ENCODE measurements at regions not wholly inside any gene's neighbourhood (a gene's known extent, or its start where the extent isn't known, plus 50 kb on each side); places are given as distances from the start of the nearest gene placed in this dataset.

- H4K20me1 ChIP-seq (ENCODE audit: control insufficient read depth, extremely low read depth, insufficient read depth, low read length): no peaks in the 10 kb centered on the region
- no peak overlapping the region for H2AFZ ChIP-seq (ENCODE audit: control insufficient read depth, low read length)
- H3K27ac ChIP-seq (ENCODE audit: control insufficient read depth, insufficient read depth, low read length): no peak overlapping the region
- H3K9me1 ChIP-seq (ENCODE audit: control insufficient read depth, extremely low read depth, insufficient read depth, low read length): no peaks in the 10 kb centered on the region
- H3K4me1 ChIP-seq (ENCODE audit: control insufficient read depth, extremely low read depth, insufficient read depth, low read length): no peaks in the 10 kb centered on the region
- no peak overlapping the region for H3K4me3 ChIP-seq (ENCODE audit: control insufficient read depth in 2 of 3, extremely low read depth in 1 of 3, insufficient read depth in 2 of 3, low read depth in 1 of 3, low read length in 3 of 3)
- no peaks in the 10 kb centered on the region for H3K9me3 ChIP-seq (ENCODE audit: control insufficient read depth, low read depth, low read length)
- TF ChIP-seq, protein P1, sequence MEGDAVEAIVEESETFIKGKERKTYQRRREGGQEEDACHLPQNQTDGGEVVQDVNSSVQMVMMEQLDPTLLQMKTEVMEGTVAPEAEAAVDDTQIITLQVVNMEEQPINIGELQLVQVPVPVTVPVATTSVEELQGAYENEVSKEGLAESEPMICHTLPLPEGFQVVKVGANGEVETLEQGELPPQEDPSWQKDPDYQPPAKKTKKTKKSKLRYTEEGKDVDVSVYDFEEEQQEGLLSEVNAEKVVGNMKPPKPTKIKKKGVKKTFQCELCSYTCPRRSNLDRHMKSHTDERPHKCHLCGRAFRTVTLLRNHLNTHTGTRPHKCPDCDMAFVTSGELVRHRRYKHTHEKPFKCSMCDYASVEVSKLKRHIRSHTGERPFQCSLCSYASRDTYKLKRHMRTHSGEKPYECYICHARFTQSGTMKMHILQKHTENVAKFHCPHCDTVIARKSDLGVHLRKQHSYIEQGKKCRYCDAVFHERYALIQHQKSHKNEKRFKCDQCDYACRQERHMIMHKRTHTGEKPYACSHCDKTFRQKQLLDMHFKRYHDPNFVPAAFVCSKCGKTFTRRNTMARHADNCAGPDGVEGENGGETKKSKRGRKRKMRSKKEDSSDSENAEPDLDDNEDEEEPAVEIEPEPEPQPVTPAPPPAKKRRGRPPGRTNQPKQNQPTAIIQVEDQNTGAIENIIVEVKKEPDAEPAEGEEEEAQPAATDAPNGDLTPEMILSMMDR (optimal IDR thresholded peaks at IDR 0.05 in 1 of 3, IDR thresholded peaks at IDR 0.05 in 1 of 3, conservative IDR thresholded peaks at IDR 0.05 in 1 of 3; ENCODE audit: extremely low read depth in 1 of 3, insufficient read depth in 2 of 3, low read length in 3 of 3): no peak
- TF ChIP-seq EZH2 (IDR thresholded peaks at IDR 0.05; ENCODE audit: low read length): no peak
- no peaks in the 10 kb centered on the region for H3K27me3 ChIP-seq (ENCODE audit: control insufficient read depth, extremely low read depth, insufficient read depth, low read length)
- no peaks in the 10 kb centered on the region for H3K79me2 ChIP-seq (ENCODE audit: control insufficient read depth, insufficient read depth, low read length)
- no peak overlapping the region for H3K9ac ChIP-seq (ENCODE audit: control insufficient read depth, extremely low read depth, insufficient read depth, low read length)
- FAIRE-seq (no peak), DNase-seq (ENCODE audit: low read depth, low spot score) (no peak)
- dilution Hi-C loops (cut with MboI; ENCODE audit: extremely low pct_ligation_motif_present, low sequenced_read_pairs): no loop called here
- H3K4me2 ChIP-seq (ENCODE audit: control insufficient read depth, extremely low read depth, insufficient read depth, low read depth, low read length): no peak overlapping the region
- H3K36me3 ChIP-seq (ENCODE audit: control insufficient read depth in 2 of 2, extremely low read depth in 1 of 2, insufficient read depth in 2 of 2, low read length in 2 of 2): no peaks in the 10 kb centered on the region
These were observed 435.0 kb upstream of the NR2F2 start for GRCh38 chr15:95895508-95895907.

- FAIRE-seq (no peak), DNase-seq (ENCODE audit: low read depth, low spot score) (no peak)
- Histone ChIP-seq H4K20me1 (ENCODE audit: control insufficient read depth, extremely low read depth, insufficient read depth, low read length) (no peaks in the 10 kb centered on the region), H3K79me2 (ENCODE audit: control insufficient read depth, insufficient read depth, low read length) (no peaks in the 10 kb centered on the region), H3K4me3 (ENCODE audit: control insufficient read depth in 2 of 3, extremely low read depth in 1 of 3, insufficient read depth in 2 of 3, low read depth in 1 of 3, low read length in 3 of 3) (no peak overlapping the region), H3K27ac (ENCODE audit: control insufficient read depth, insufficient read depth, low read length) (no peak overlapping the region), H3K27me3 (ENCODE audit: control insufficient read depth, extremely low read depth, insufficient read depth, low read length) (no peaks in the 10 kb centered on the region), H2AFZ (ENCODE audit: control insufficient read depth, low read length) (no peak overlapping the region), H3K4me1 (ENCODE audit: control insufficient read depth, extremely low read depth, insufficient read depth, low read length) (no peaks in the 10 kb centered on the region), H3K9me1 (ENCODE audit: control insufficient read depth, extremely low read depth, insufficient read depth, low read length) (no peaks in the 10 kb centered on the region), H3K9me3 (ENCODE audit: control insufficient read depth, low read depth, low read length) (no peaks in the 10 kb centered on the region), H3K9ac (ENCODE audit: control insufficient read depth, extremely low read depth, insufficient read depth, low read length) (no peak overlapping the region), H3K4me2 (ENCODE audit: control insufficient read depth, extremely low read depth, insufficient read depth, low read depth, low read length) (no peak overlapping the region), H3K36me3 (ENCODE audit: control insufficient read depth in 2 of 2, extremely low read depth in 1 of 2, insufficient read depth in 2 of 2, low read length in 2 of 2) (no peaks in the 10 kb centered on the region)
- dilution Hi-C loops (cut with MboI; ENCODE audit: extremely low pct_ligation_motif_present, low sequenced_read_pairs): no loop called here
- no peak for TF ChIP-seq EZH2 (IDR thresholded peaks at IDR 0.05; ENCODE audit: low read length)
- TF ChIP-seq, protein P1 (optimal IDR thresholded peaks at IDR 0.05 in 1 of 3, IDR thresholded peaks at IDR 0.05 in 1 of 3, conservative IDR thresholded peaks at IDR 0.05 in 1 of 3; ENCODE audit: extremely low read depth in 1 of 3, insufficient read depth in 2 of 3, low read length in 3 of 3): no peak
These were observed 432.8 kb upstream of the NR2F2 start for GRCh38 chr15:95897651-95898050.

Measured in keratinocyte (primary cell).